A673 (cell line): ENCODE measurements at regions not wholly inside any gene's neighbourhood (a gene's known extent, or its start where the extent isn't known, plus 50 kb on each side); places are given as distances from the start of the nearest gene placed in this dataset.

Experiments used
- BruUV-seq: library from RNA; stranded (reverse); fragments of 400-500 nt; replicated peaks from 2 replicates; lab custom pipeline; 2021; lab: Mats Ljungman, UMichigan
- CTCF ChIA-PET: fragments of 300-600 bp; sonication (Branson Sonifier 250); formaldehyde crosslinking; loops from one replicate; lab custom pipeline; 2022; ENCODE audit warnings: antibody characterized with exemption; lab: Charles Lee
- POLR2A ChIA-PET: fragments of 300-600 bp; sonication (Branson Sonifier 250); formaldehyde crosslinking; loops from one replicate; lab custom pipeline; 2022; ENCODE audit warnings: antibody characterized with exemption; ENCODE audit not compliant: low non-redundant PET; lab: Charles Lee
- DNase-seq: peaks from one replicate; pipeline ENCODE4 v3.0.0-alpha.2; 2015; ENCODE audit warnings: low spot score
- H3K27ac ChIP-seq: fragments of 200-600 bp; sonication (generic); 2 replicates; pipeline ENCODE4 v1.5.1; 2016; ENCODE audit warnings: mixed run types, low read depth, mild to moderate bottlenecking, mixed read lengths, antibody characterized with exemption, low read length; ENCODE audit not compliant: poor library complexity, severe bottlenecking
- H3K27me3 ChIP-seq: fragments of 200-600 bp; sonication (generic); replicated peaks from 2 replicates; pipeline ENCODE4 v1.6.1; 2017; ENCODE audit warnings: mixed run types, low read depth, mild to moderate bottlenecking, mixed read lengths, antibody characterized with exemption, low read length; ENCODE audit not compliant: insufficient read depth, poor library complexity
- H3K36me3 ChIP-seq: fragments of 200-600 bp; sonication (generic); 2 replicates; pipeline ENCODE4 v1.6.1; 2016; ENCODE audit warnings: mixed run types, mild to moderate bottlenecking, mixed read lengths, antibody characterized with exemption, low read length; ENCODE audit not compliant: insufficient read depth, poor library complexity, severe bottlenecking
- H3K4me1 ChIP-seq: fragments of 200-600 bp; sonication (generic); 2 replicates; pipeline ENCODE4 v1.6.1; 2017; ENCODE audit warnings: mixed run types, mild to moderate bottlenecking, mixed read lengths, antibody characterized with exemption, low read length; ENCODE audit not compliant: insufficient read depth, poor library complexity, severe bottlenecking
- H3K4me3 ChIP-seq: fragments of 200-600 bp; sonication (generic); 2 replicates; pipeline ENCODE4 v1.5.1; 2016; ENCODE audit warnings: low read depth, mixed run types, mild to moderate bottlenecking, mixed read lengths, low read length; ENCODE audit not compliant: poor library complexity, severe bottlenecking
- H3K9me3 ChIP-seq: fragments of 200-600 bp; sonication (generic); 2 replicates; pipeline ENCODE4 v1.6.1; 2016; ENCODE audit warnings: mixed run types, low read depth, mild to moderate bottlenecking, mixed read lengths, antibody characterized with exemption, low read length; ENCODE audit not compliant: poor library complexity, severe bottlenecking
- EZH2 ChIP-seq: fragments of 200-600 bp; sonication (generic); IDR thresholded peaks from 2 replicates; pipeline ENCODE4 v1.6.1; 2017; ENCODE audit warnings: borderline replicate concordance, low read depth, mild to moderate bottlenecking, mixed read lengths, antibody characterized with exemption, low read length; ENCODE audit not compliant: poor library complexity, severe bottlenecking
- intact Hi-C: fragments of 100-400 bp; cut with micrococcal nuclease; formaldehyde crosslinking; loops from one replicate; pipeline ENCODE4 v1.10.0; 2022; ENCODE audit not compliant: unreplicated experiment
- TF ChIP-seq, protein P1 (sequence below): fragments of 300-800, 200-600 bp; sonication (generic); conservative IDR thresholded peaks from 2 replicates; pipeline ENCODE4 v1.5.1; 2017; ENCODE audit warnings: low read depth, mild to moderate bottlenecking, antibody characterized with exemption, low read length, moderate library complexity, mixed read lengths

DNA sequence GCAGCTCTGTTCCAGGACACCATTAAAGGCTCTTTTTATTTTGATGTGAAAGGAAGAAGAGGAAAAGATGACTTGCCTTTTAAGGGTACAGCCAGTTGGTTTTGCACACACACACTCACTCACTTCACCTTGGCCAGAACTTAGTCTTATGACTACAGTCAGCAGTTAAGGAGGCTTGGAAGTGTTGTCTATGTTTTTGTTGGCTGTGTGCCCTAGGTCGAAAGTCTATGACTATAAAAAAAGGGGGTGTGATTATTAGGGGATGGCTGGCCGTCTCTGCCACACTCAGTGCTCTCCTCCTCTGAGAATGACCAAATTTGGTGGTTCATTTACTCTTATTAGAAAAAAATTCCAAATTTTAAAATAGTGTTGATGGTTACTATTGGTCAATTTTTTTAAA lies 139.5 kb upstream of the OTX2 start:
- BruUV-seq: no TSS peak
- Histone ChIP-seq H3K4me1 (peaks cover 23% of the 10 kb centered on the region), H3K27ac (no peak overlapping the region), H3K36me3 (no peaks in the 10 kb centered on the region), H3K9me3 (no peaks in the 10 kb centered on the region), H3K4me3 (no peak overlapping the region), H3K27me3 (no peaks in the 10 kb centered on the region)
- ChIA-PET CTCF (no interaction called here), POLR2A (no interaction called here)
- no peak for DNase-seq
- intact Hi-C loops: no loop called here
- no peak for TF ChIP-seq EZH2
- TF ChIP-seq, protein P1, sequence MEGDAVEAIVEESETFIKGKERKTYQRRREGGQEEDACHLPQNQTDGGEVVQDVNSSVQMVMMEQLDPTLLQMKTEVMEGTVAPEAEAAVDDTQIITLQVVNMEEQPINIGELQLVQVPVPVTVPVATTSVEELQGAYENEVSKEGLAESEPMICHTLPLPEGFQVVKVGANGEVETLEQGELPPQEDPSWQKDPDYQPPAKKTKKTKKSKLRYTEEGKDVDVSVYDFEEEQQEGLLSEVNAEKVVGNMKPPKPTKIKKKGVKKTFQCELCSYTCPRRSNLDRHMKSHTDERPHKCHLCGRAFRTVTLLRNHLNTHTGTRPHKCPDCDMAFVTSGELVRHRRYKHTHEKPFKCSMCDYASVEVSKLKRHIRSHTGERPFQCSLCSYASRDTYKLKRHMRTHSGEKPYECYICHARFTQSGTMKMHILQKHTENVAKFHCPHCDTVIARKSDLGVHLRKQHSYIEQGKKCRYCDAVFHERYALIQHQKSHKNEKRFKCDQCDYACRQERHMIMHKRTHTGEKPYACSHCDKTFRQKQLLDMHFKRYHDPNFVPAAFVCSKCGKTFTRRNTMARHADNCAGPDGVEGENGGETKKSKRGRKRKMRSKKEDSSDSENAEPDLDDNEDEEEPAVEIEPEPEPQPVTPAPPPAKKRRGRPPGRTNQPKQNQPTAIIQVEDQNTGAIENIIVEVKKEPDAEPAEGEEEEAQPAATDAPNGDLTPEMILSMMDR: no peak

DNA sequence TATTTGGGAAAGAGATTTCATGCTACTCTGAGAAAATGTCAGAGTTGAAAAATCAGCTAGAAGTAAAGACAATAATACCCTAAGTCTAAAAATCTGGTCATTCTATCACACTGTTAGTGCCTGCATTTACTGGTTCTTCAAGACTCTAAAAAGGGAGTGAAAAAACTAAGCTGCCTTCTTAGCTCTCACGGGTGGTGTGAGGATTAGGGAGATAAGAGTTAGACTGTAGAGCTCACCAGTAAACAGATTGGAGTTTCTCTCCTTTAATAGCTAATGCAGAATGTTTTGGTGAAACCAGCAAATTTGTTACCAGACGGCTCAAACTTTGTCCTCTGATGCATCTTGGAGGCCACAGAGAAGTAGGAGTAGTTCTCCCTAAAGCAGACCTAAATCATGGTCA lies 135.0 kb upstream of the OTX2 start:
- CTCF ChIA-PET: no interaction called here
- intact Hi-C loops: no loop called here

DNA sequence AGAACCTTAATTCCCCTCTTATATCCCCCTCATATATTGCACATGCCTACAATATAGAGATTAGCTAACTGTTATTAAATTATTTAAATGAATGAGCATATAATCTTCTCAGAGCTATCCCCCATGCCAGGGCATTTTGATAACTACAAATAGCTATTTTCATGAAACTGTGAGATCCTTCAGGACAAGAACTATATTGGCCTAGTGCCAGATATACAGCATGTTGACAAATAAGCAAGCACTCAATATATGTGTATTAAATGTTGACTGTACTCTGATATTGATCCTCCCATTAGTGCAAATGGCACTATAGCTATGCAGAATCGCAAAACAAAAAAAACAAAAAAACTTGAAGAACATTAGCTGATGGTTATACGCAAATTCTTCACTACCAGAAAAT lies 134.1 kb upstream of the OTX2 start:
- Histone ChIP-seq H3K27ac (no peak overlapping the region), H3K36me3 (no peaks in the 10 kb centered on the region), H3K9me3 (no peaks in the 10 kb centered on the region), H3K4me1 (no peaks in the 10 kb centered on the region), H3K27me3 (no peaks in the 10 kb centered on the region), H3K4me3 (no peak overlapping the region)
- ChIA-PET POLR2A (no interaction called here), CTCF (no interaction called here)
- TF ChIP-seq, protein P1: no peak
- TF ChIP-seq EZH2: no peak
- no peak for DNase-seq
- no TSS peak for BruUV-seq
- intact Hi-C loops: no loop called here

More for the DNA sequence above, 135.0 kb upstream of the OTX2 start:
- Histone ChIP-seq H3K27ac (no peak overlapping the region), H3K36me3 (no peaks in the 10 kb centered on the region), H3K4me1 (no peaks in the 10 kb centered on the region), H3K27me3 (no peaks in the 10 kb centered on the region), H3K4me3 (no peak overlapping the region), H3K9me3 (no peaks in the 10 kb centered on the region)
- TF ChIP-seq EZH2: no peak
- TF ChIP-seq, protein P1: no peak
- no TSS peak for BruUV-seq
- POLR2A ChIA-PET: no interaction called here
- no peak for DNase-seq
